ENCODE measurements at regions not wholly inside any gene's neighbourhood (a gene's known extent, or its start where the extent isn't known, plus 50 kb on each side); places are given as distances from the start of the nearest gene placed in this dataset.

DNA sequence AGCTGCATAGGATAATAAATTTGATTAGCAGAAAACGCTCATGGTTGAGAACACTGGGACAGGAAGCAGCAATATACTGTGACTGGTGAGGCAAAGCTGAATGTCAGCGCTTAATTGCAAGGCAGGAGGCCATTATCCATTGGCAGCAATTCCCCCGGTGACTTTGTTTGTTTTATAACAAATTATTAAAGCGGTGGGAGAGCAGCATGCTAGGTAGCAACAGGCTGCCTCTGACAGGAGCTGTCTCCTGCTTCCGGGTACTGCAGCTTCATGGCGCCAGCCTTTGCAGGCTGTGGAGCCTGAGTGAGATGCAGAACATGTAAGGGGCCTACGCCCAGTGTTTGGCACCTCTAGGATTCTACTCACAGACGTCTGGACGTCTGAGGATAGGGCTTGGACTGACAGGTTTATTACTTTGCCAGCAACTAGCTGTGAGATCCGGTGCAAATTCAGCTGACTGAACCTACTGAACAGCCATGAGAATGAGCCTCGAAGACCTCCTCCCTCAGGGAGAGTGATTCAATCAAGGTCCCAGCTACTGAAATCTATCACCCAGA lies 82.1 kb upstream of the SSTR1 start:
- H3K79me2 ChIP-seq (ENCODE audit: insufficient read depth, low read length) = no peaks in the 10 kb centered on the region
- H3K9me3 ChIP-seq (ENCODE audit: insufficient read depth, low read length) = no peaks in the 10 kb centered on the region
- H3K27me3 ChIP-seq (ENCODE audit: low read length) = no peaks in the 10 kb centered on the region
- H3K9ac ChIP-seq (ENCODE audit: low read length) = no peak overlapping the region
- no peak overlapping the region for H3K27ac ChIP-seq (ENCODE audit: low read depth, low read length)
- no peak overlapping the region for H3K4me3 ChIP-seq (ENCODE audit: insufficient read depth, low read length, poor library complexity, severe bottlenecking)
- H4K20me1 ChIP-seq (ENCODE audit: low read depth, low read length) = no peaks in the 10 kb centered on the region
- H3K36me3 ChIP-seq (ENCODE audit: low read length) = no peaks in the 10 kb centered on the region
- TF ChIP-seq, protein P1, sequence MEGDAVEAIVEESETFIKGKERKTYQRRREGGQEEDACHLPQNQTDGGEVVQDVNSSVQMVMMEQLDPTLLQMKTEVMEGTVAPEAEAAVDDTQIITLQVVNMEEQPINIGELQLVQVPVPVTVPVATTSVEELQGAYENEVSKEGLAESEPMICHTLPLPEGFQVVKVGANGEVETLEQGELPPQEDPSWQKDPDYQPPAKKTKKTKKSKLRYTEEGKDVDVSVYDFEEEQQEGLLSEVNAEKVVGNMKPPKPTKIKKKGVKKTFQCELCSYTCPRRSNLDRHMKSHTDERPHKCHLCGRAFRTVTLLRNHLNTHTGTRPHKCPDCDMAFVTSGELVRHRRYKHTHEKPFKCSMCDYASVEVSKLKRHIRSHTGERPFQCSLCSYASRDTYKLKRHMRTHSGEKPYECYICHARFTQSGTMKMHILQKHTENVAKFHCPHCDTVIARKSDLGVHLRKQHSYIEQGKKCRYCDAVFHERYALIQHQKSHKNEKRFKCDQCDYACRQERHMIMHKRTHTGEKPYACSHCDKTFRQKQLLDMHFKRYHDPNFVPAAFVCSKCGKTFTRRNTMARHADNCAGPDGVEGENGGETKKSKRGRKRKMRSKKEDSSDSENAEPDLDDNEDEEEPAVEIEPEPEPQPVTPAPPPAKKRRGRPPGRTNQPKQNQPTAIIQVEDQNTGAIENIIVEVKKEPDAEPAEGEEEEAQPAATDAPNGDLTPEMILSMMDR (IDR thresholded peaks at IDR 0.05; ENCODE audit: insufficient read depth, low read length, poor library complexity, severe bottlenecking) = no peak
- TF ChIP-seq EZH2phosphoT487 (conservative IDR thresholded peaks at IDR 0.05; ENCODE audit: low read length) = no peak
- no peak overlapping the region for H2AFZ ChIP-seq (ENCODE audit: low read depth, low read length, severe bottlenecking)
- H3K4me2 ChIP-seq (ENCODE audit: low read depth, low read length, poor library complexity, severe bottlenecking) = no peak overlapping the region
- no peaks in the 10 kb centered on the region for H3K9me2 ChIP-seq (replicated peaks; ENCODE audit: insufficient read depth, low read length)
- no peaks in the 10 kb centered on the region for H3F3A ChIP-seq (ENCODE audit: insufficient read depth)

DNA sequence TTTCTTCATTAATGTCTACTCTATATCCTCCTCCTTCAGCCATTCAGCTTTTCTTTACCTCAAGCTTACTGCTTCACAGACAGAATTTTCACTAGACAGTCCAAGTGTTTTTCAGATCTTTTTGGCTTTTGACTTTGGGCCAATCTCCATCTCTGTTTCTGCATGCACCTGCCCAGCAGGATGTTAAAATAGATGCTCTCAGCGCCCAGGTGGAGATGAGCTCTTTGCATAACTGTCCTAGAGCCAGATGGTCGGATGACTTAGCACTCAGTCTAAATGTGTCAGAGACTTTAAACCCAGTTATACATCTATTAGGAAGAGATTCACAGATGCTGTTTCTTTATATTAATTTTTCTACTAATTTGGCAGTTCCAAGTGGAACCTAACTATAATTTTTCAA lies 80.3 kb upstream of the SSTR1 start:
- no peak overlapping the region for H3K9ac ChIP-seq (ENCODE audit: low read length)
- H2AFZ ChIP-seq (ENCODE audit: low read depth, low read length, severe bottlenecking) = no peak overlapping the region
- no peak overlapping the region for H3K27ac ChIP-seq (ENCODE audit: low read depth, low read length)
- H3K36me3 ChIP-seq (ENCODE audit: low read length) = no peaks in the 10 kb centered on the region
- no peaks in the 10 kb centered on the region for H3F3A ChIP-seq (ENCODE audit: insufficient read depth)
- no peaks in the 10 kb centered on the region for H3K9me2 ChIP-seq (replicated peaks; ENCODE audit: insufficient read depth, low read length)
- H4K20me1 ChIP-seq (ENCODE audit: low read depth, low read length) = no peaks in the 10 kb centered on the region
- no peak overlapping the region for H3K4me3 ChIP-seq (ENCODE audit: insufficient read depth, low read length, poor library complexity, severe bottlenecking)
- H3K9me3 ChIP-seq (ENCODE audit: insufficient read depth, low read length) = no peaks in the 10 kb centered on the region
- no peak for TF ChIP-seq EZH2phosphoT487 (conservative IDR thresholded peaks at IDR 0.05; ENCODE audit: low read length)
- TF ChIP-seq, protein P1 (IDR thresholded peaks at IDR 0.05; ENCODE audit: insufficient read depth, low read length, poor library complexity, severe bottlenecking) = no peak
- no peaks in the 10 kb centered on the region for H3K27me3 ChIP-seq (ENCODE audit: low read length)
- no peak overlapping the region for H3K4me2 ChIP-seq (ENCODE audit: low read depth, low read length, poor library complexity, severe bottlenecking)
- H3K79me2 ChIP-seq (ENCODE audit: insufficient read depth, low read length) = no peaks in the 10 kb centered on the region

DNA sequence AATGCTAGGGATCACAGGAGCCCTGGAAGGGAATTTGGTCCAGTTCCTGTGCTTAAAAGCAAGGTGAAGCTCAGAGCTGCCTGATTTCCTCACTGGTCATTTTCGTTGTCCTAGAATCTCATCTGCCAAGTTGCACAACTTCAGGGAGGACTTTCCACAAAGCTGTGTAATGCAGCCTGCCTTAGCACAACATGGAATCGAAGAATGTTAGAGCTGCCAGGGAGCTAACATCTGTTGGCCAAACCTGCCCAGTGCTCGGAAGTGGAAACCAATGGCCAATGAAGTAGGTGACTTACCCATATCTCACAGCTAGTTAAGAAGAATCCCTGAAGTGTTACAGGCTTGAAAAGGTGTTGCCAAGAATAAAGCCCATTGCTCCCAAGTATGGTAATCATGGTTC lies 79.9 kb upstream of the SSTR1 start:
- no peak for TF ChIP-seq EZH2phosphoT487 (conservative IDR thresholded peaks at IDR 0.05; ENCODE audit: low read length)
- TF ChIP-seq, protein P1 (IDR thresholded peaks at IDR 0.05; ENCODE audit: insufficient read depth, low read length, poor library complexity, severe bottlenecking) = no peak
- Histone ChIP-seq H3K27ac (ENCODE audit: low read depth, low read length) (no peak overlapping the region), H3F3A (ENCODE audit: insufficient read depth) (no peaks in the 10 kb centered on the region), H3K4me3 (ENCODE audit: insufficient read depth, low read length, poor library complexity, severe bottlenecking) (no peak overlapping the region), H3K9me2 (replicated peaks; ENCODE audit: insufficient read depth, low read length) (no peaks in the 10 kb centered on the region), H3K4me2 (ENCODE audit: low read depth, low read length, poor library complexity, severe bottlenecking) (no peak overlapping the region), H3K9ac (ENCODE audit: low read length) (no peak overlapping the region), H3K9me3 (ENCODE audit: insufficient read depth, low read length) (no peaks in the 10 kb centered on the region), H3K79me2 (ENCODE audit: insufficient read depth, low read length) (no peaks in the 10 kb centered on the region), H3K27me3 (ENCODE audit: low read length) (no peaks in the 10 kb centered on the region), H2AFZ (ENCODE audit: low read depth, low read length, severe bottlenecking) (no peak overlapping the region), H3K36me3 (ENCODE audit: low read length) (no peaks in the 10 kb centered on the region), H4K20me1 (ENCODE audit: low read depth, low read length) (no peaks in the 10 kb centered on the region)
